Heart left ventricle (tissue), 13 donors: ENCODE measurements at regions not wholly inside any gene's neighbourhood (a gene's known extent, or its start where the extent isn't known, plus 50 kb on each side); places are given as distances from the start of the nearest gene placed in this dataset.

Experiments used
- POLR2A ChIP-seq, 2 donors: fragments of 450-650 bp; IDR thresholded peaks; one replicate each; pipeline ENCODE4 v1.6.1; 2017; ENCODE audit warnings: antibody characterized with exemption in 2 of 2, mild to moderate bottlenecking in 2 of 2, moderate library complexity in 2 of 2
- TF ChIP-seq, protein P1 (sequence below), 12 donors: fragments of 200-600 bp; sonication (generic) in 4 of 12; IDR thresholded peaks; one replicate each; pipeline versions ENCODE4 v1.5.0 to v1.8.0; 2018 to 2022; ENCODE audit warnings: antibody characterized with exemption in 12 of 12, mild to moderate bottlenecking in 5 of 12
- donor health status: ischemic (EF 13 %, LVEDD 7.1; RV severe dilation, severe dysfunction).
- donor health status: DM: no; HTN: yes; CAD: no.
- donor health status: DM: no; HTN: no; CAD: no.
- donor health status: ischemic (EF 25% LVEDD 6.9; RV normal size, moderate dysfunction).
- donor health status: ischemic (EF 25% LVEDD 5.7; RV mildly dilated, moderate dysfunction).
- donor health status: ischemic (EF 35%, LVEDD 5.7; RV mildly dilated, moderate dysfunction).
- donor health status: nonischemic (EF 11% LVEDD 7.7; RV severe dilation, severe dysfunction).
- donor health status: DM: yes; HTN: yes; CAD: no.
- donor health status: PGD.
- donor health status: ischemic (EF 29% LVEDD 5.4; RV normal size, mild dysfunction).
- donor health status: nonischemic (EF 23%, LVEDD 6.1; RV moderate dilation, normal function).

- TF ChIP-seq, protein P1, sequence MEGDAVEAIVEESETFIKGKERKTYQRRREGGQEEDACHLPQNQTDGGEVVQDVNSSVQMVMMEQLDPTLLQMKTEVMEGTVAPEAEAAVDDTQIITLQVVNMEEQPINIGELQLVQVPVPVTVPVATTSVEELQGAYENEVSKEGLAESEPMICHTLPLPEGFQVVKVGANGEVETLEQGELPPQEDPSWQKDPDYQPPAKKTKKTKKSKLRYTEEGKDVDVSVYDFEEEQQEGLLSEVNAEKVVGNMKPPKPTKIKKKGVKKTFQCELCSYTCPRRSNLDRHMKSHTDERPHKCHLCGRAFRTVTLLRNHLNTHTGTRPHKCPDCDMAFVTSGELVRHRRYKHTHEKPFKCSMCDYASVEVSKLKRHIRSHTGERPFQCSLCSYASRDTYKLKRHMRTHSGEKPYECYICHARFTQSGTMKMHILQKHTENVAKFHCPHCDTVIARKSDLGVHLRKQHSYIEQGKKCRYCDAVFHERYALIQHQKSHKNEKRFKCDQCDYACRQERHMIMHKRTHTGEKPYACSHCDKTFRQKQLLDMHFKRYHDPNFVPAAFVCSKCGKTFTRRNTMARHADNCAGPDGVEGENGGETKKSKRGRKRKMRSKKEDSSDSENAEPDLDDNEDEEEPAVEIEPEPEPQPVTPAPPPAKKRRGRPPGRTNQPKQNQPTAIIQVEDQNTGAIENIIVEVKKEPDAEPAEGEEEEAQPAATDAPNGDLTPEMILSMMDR (IDR thresholded peaks at IDR 0.05): no peak
- TF ChIP-seq POLR2A (IDR thresholded peaks at IDR 0.05): no peak
Measured at GRCh38 chr12:13687633-13688032, 293.8 kb downstream of the GRIN2B start.
